Ovary (tissue), 1 donor: ENCODE measurements at regions not wholly inside any gene's neighbourhood (a gene's known extent, or its start where the extent isn't known, plus 50 kb on each side); places are given as distances from the start of the nearest gene placed in this dataset.

Experiments
- EP300 ChIP-seq: sonication (generic); formaldehyde crosslinking; IDR thresholded peaks from one replicate; pipeline ENCODE4 v1.6.1; 2017; ENCODE audit warnings: antibody characterized with exemption
- POLR2A ChIP-seq: fragments of 450-650 bp; IDR thresholded peaks from one replicate; pipeline ENCODE4 v1.6.1; 2017; ENCODE audit warnings: antibody characterized with exemption, mild to moderate bottlenecking, moderate library complexity

DNA sequence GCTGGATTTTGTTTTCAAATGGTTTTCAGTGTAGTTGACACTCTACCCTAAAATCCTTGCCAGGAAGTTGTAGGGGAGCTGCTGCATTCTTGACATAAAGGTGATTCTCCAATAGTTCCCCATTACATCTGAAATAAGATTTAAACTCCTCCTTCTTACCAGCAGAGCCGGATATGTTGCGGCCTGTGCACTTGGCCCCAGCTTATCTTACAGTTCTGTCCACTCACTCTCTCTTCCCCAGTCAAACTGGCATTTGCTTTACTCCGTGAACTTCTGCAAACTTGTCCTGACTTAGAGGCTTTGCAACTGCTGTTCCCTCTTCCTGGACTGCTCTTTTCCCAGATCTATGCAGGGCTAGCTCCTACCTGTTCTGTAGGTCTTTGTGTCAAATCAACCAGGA lies 929.5 kb downstream of the VRK1 start:
- no peak for TF ChIP-seq POLR2A
- TF ChIP-seq EP300 = no peak
